GM12872 (cell line): ENCODE measurements at regions not wholly inside any gene's neighbourhood (a gene's known extent, or its start where the extent isn't known, plus 50 kb on each side); places are given as distances from the start of the nearest gene placed in this dataset.

Source experiments
- TF ChIP-seq, protein P1 (sequence below): IDR thresholded peaks from 3 replicates; pipeline ENCODE4 v1.5.1; 2011; ENCODE audit warnings: low read depth, mild to moderate bottlenecking, low read length, moderate library complexity; ENCODE audit not compliant: insufficient read depth

DNA sequence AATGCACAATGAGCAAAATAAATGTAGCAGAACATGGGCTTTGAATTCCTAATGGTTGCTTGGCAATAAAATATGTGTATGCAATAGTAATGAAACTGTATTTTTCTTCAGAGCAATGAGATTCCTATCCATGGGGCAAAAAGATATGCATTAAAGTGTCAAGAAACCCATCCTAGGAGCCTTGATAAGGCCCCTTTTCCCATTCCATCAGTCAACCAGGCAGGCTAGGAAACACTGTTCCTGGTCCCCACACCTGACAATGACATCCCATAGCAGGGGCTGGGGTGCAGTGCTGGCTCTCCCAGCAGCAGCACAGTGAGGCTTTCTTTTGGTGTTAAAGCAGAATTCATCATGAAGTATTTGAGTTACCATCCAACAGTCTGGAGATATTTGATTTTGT lies 113.3 kb upstream of the AGTR1 start:
- TF ChIP-seq, protein P1, sequence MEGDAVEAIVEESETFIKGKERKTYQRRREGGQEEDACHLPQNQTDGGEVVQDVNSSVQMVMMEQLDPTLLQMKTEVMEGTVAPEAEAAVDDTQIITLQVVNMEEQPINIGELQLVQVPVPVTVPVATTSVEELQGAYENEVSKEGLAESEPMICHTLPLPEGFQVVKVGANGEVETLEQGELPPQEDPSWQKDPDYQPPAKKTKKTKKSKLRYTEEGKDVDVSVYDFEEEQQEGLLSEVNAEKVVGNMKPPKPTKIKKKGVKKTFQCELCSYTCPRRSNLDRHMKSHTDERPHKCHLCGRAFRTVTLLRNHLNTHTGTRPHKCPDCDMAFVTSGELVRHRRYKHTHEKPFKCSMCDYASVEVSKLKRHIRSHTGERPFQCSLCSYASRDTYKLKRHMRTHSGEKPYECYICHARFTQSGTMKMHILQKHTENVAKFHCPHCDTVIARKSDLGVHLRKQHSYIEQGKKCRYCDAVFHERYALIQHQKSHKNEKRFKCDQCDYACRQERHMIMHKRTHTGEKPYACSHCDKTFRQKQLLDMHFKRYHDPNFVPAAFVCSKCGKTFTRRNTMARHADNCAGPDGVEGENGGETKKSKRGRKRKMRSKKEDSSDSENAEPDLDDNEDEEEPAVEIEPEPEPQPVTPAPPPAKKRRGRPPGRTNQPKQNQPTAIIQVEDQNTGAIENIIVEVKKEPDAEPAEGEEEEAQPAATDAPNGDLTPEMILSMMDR, result no peak

DNA sequence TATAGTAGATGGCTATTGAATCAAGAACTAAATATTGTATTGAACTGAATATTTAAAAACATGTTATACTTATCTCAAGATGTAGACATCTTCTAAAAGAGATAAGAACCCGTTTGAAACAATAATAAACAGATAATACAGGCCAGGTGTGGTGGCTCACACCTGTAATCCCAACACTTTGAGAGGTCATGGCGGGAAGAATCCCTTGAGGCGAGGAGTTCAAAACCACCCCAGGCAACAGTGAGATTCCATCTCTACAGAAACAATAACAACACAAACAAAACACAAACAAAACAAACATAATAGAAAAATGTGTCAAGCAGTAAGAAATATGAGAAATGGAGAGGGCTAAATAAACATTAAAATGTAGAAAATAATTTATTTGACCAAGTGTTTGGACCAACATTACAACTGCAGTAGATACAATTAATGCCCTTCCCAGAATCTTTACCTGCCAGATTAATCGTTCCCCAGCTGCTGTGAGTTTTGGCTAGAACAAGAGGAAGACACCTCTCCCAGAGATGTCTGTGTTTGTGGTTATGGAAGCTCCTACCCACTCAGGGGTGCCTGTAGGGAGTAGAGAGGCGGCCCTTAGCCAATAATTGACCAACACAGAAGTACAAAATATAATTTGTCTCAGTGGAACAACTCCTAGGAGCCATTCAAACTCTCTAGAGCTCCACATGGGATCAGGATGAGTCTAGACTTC lies 111.9 kb upstream of the AGTR1 start:
- TF ChIP-seq, protein P1, result no peak

DNA sequence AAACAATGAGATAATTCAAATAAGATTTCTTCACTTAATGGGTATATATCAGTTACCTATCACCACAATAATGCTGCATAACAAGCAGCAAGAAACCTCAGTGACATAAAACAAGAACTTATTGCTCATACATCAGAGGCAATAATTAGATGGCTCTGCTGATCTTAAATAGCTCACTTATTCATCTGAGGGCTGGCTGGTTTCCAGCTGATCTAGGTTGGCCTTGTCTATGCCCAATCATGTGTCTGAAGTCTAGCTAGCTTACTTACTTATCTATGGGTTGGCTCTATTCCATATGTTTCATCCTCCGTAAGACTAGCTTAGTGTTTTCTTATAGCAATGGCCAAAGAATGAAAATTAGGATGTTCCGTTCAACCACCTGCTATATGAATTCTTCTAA lies 109.4 kb upstream of the AGTR1 start:
- TF ChIP-seq, protein P1, result no peak

DNA sequence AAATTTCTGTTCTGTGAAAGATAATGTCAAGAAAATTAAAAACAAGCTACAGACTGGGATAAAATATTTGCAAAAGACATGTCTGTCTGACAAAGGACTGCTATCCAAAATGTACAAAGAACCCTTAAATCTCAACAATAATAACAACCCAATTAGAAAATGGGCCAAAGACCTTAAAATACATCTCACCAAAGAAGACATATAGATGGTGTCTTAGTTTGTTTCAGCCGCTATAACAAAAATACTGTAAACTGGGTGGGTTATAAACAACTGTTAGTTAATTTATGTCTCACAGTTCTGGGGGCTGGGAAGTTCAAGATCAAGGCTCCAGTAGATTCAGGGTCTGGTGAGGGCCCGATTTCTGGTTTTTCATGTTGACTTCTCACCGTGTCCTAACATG lies 106.2 kb upstream of the AGTR1 start:
- TF ChIP-seq, protein P1, result no peak

DNA sequence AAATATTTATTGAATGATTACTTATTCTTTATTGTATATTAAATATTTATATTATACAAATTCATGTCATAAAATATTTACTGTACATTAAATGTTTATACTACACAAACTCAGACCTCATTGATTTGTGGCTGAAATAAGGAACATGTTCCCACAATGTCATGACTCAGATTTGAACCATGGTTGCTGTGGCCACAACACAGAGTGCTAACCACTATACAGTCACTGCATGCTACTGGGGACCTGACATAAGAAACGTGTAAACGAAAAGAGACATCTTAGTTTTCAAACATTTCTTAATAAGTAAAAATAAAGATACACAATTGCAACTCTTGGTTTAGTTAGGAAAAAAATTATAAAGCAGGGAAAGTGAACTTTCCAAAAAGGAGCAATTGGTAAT lies 99.1 kb upstream of the AGTR1 start:
- TF ChIP-seq, protein P1, result no peak

DNA sequence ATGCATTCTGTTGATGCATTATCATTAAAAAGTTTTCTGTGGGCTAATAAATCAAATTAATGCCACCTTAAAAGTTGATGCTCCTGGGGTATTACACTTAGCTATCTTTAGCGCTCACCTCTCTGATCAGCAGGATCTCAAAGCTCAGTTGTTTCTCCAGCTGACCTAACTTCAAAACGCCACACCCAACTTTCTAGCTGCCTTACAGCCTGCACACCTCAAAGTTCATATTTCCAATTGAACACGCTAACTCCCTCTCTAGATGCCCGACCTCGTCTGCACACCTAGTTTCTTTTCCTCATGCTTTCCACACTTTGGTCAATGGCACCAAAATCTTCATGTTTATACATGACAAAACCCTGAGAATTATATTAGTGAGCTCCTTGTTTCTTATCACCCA lies 98.2 kb upstream of the AGTR1 start:
- TF ChIP-seq, protein P1, result no peak

DNA sequence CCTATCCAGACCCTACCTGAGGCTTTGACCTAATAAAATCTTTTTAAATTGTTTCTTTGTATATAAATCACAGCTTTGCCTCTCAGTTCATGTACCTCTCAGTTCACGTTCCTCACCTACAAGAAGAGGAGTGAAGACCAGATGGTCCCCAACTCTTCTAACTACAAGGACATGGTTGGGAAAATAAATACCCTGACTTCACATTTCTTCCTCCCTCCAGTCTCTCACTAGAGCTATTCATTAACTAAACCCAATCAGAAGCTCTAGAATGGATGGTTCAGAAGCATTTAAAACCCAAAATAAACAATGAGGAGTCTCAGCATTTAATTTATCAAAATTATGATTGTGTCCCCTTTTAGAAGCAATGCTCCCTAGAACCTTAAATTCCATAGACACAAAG lies 97.3 kb upstream of the AGTR1 start:
- TF ChIP-seq, protein P1, result no peak
